ENCODE measurements at regions not wholly inside any gene's neighbourhood (a gene's known extent, or its start where the extent isn't known, plus 50 kb on each side); places are given as distances from the start of the nearest gene placed in this dataset.

GRCh38 chr15:96801576-96802150 lies 471.2 kb downstream of the NR2F2 start:
- ATAC-seq: no peak
- TF ChIP-seq GLIS3 (CRISPR knock-in tag; IDR thresholded peaks at IDR 0.05) (no peak), CSDC2 (CRISPR knock-in tag; IDR thresholded peaks at IDR 0.05) (no peak), ZNF70 (CRISPR knock-in tag; IDR thresholded peaks at IDR 0.05) (no peak), TOX (CRISPR knock-in tag; IDR thresholded peaks at IDR 0.05; ENCODE audit: borderline replicate concordance) (no peak), ZNF8 (CRISPR knock-in tag; IDR thresholded peaks at IDR 0.05) (no peak), ZFP30 (CRISPR knock-in tag; IDR thresholded peaks at IDR 0.05) (no peak), PPARA (CRISPR knock-in tag; IDR thresholded peaks at IDR 0.05; ENCODE audit: borderline replicate concordance) (no peak), ISL1 (CRISPR knock-in tag; IDR thresholded peaks at IDR 0.05) (no peak), ARNTL (CRISPR knock-in tag; IDR thresholded peaks at IDR 0.05; ENCODE audit: borderline replicate concordance, low read depth) (no peak), CSRNP3 (CRISPR knock-in tag; IDR thresholded peaks at IDR 0.05) (no peak), SNAI2 (CRISPR knock-in tag; IDR thresholded peaks at IDR 0.05) (no peak), ZNF565 (CRISPR knock-in tag; conservative IDR thresholded peaks at IDR 0.05; ENCODE audit: low read depth) (no peak)
- TF ChIP-seq, protein P1, sequence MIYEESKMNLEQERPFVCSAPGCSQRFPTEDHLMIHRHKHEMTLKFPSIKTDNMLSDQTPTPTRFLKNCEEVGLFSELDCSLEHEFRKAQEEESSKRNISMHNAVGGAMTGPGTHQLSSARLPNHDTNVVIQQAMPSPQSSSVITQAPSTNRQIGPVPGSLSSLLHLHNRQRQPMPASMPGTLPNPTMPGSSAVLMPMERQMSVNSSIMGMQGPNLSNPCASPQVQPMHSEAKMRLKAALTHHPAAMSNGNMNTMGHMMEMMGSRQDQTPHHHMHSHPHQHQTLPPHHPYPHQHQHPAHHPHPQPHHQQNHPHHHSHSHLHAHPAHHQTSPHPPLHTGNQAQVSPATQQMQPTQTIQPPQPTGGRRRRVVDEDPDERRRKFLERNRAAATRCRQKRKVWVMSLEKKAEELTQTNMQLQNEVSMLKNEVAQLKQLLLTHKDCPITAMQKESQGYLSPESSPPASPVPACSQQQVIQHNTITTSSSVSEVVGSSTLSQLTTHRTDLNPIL (CRISPR knock-in tag; IDR thresholded peaks at IDR 0.05; ENCODE audit: low read depth): no peak
- TF ChIP-seq, protein P2, sequence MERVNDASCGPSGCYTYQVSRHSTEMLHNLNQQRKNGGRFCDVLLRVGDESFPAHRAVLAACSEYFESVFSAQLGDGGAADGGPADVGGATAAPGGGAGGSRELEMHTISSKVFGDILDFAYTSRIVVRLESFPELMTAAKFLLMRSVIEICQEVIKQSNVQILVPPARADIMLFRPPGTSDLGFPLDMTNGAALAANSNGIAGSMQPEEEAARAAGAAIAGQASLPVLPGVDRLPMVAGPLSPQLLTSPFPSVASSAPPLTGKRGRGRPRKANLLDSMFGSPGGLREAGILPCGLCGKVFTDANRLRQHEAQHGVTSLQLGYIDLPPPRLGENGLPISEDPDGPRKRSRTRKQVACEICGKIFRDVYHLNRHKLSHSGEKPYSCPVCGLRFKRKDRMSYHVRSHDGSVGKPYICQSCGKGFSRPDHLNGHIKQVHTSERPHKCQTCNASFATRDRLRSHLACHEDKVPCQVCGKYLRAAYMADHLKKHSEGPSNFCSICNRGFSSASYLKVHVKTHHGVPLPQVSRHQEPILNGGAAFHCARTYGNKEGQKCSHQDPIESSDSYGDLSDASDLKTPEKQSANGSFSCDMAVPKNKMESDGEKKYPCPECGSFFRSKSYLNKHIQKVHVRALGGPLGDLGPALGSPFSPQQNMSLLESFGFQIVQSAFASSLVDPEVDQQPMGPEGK (CRISPR knock-in tag; IDR thresholded peaks at IDR 0.05; ENCODE audit: borderline replicate concordance): no peak

DNA sequence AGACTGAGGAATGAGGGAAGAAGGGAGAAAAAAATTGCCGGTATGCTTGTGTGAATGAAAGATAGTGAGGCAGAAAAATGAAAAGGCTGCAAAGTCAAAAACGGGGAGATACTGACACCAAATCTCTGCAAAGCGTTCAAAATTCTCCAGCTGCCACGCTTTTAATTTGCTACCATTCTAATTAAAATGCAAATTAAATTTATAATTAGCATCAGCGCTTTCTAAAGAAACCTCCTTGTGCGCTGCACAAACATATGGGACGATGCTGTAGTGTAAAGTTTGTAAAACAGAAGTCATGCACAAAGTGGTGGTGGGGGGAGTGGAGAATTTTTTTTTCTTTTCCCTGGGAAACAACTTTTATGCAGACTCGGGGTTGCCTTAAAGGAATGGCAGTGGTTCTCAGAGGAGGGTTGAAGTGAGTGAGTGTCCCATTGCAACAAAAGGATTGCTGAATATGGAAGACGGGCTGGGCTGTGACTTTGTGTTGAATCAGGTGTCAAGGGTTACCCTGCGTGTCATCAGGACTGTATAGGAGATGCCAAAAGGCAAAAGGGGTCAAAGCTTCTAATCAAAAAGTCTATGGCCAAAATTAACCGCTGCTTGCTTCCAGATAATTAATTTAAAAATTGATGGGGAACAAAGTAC lies 472.2 kb downstream of the NR2F2 start:
- TF ChIP-seq ZNF565 (CRISPR knock-in tag; conservative IDR thresholded peaks at IDR 0.05; ENCODE audit: low read depth) (no peak), CSRNP3 (CRISPR knock-in tag; IDR thresholded peaks at IDR 0.05) (no peak), CSDC2 (CRISPR knock-in tag; IDR thresholded peaks at IDR 0.05) (no peak), ISL1 (CRISPR knock-in tag; IDR thresholded peaks at IDR 0.05) (no peak), GLIS3 (CRISPR knock-in tag; IDR thresholded peaks at IDR 0.05) (no peak), BACH2 (CRISPR knock-in tag; IDR thresholded peaks at IDR 0.05; ENCODE audit: borderline replicate concordance) (no peak), SNAI2 (CRISPR knock-in tag; IDR thresholded peaks at IDR 0.05) (no peak)
- TF ChIP-seq, protein P3, sequence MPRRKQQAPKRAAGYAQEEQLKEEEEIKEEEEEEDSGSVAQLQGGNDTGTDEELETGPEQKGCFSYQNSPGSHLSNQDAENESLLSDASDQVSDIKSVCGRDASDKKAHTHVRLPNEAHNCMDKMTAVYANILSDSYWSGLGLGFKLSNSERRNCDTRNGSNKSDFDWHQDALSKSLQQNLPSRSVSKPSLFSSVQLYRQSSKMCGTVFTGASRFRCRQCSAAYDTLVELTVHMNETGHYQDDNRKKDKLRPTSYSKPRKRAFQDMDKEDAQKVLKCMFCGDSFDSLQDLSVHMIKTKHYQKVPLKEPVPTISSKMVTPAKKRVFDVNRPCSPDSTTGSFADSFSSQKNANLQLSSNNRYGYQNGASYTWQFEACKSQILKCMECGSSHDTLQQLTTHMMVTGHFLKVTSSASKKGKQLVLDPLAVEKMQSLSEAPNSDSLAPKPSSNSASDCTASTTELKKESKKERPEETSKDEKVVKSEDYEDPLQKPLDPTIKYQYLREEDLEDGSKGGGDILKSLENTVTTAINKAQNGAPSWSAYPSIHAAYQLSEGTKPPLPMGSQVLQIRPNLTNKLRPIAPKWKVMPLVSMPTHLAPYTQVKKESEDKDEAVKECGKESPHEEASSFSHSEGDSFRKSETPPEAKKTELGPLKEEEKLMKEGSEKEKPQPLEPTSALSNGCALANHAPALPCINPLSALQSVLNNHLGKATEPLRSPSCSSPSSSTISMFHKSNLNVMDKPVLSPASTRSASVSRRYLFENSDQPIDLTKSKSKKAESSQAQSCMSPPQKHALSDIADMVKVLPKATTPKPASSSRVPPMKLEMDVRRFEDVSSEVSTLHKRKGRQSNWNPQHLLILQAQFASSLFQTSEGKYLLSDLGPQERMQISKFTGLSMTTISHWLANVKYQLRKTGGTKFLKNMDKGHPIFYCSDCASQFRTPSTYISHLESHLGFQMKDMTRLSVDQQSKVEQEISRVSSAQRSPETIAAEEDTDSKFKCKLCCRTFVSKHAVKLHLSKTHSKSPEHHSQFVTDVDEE (CRISPR knock-in tag; IDR thresholded peaks at IDR 0.05): no peak
- ATAC-seq: no peak

GRCh38 chr15:96804754-96805153 lies 474.3 kb downstream of the NR2F2 start:
- ATAC-seq: no peak
- TF ChIP-seq ESRRG (CRISPR knock-in tag; IDR thresholded peaks at IDR 0.05) (no peak), ZFP30 (CRISPR knock-in tag; IDR thresholded peaks at IDR 0.05) (no peak), CSRNP3 (CRISPR knock-in tag; IDR thresholded peaks at IDR 0.05) (no peak), TCF4 (CRISPR knock-in tag; IDR thresholded peaks at IDR 0.05; ENCODE audit: borderline replicate concordance) (no peak), ZC3H10 (CRISPR knock-in tag; IDR thresholded peaks at IDR 0.05) (no peak), BACH2 (CRISPR knock-in tag; IDR thresholded peaks at IDR 0.05; ENCODE audit: borderline replicate concordance) (no peak), OSR1 (CRISPR knock-in tag; IDR thresholded peaks at IDR 0.05) (no peak), PPARA (CRISPR knock-in tag; IDR thresholded peaks at IDR 0.05; ENCODE audit: borderline replicate concordance) (no peak), ZNF565 (CRISPR knock-in tag; conservative IDR thresholded peaks at IDR 0.05; ENCODE audit: low read depth) (no peak)
- TF ChIP-seq, protein P3 (CRISPR knock-in tag; IDR thresholded peaks at IDR 0.05): no peak
- TF ChIP-seq, protein P2 (CRISPR knock-in tag; IDR thresholded peaks at IDR 0.05; ENCODE audit: borderline replicate concordance): no peak

Measured in SK-N-SH treated with all-trans-retinoic acid at 6 μM for 48 hours (cell line).